ENCODE measurements at regions not wholly inside any gene's neighbourhood (a gene's known extent, or its start where the extent isn't known, plus 50 kb on each side); places are given as distances from the start of the nearest gene placed in this dataset.

- no peak for TF ChIP-seq CTCF (IDR thresholded peaks at IDR 0.05)
- TF ChIP-seq EP300 (IDR thresholded peaks at IDR 0.05), result no peak
- no peak for TF ChIP-seq POLR2A (IDR thresholded peaks at IDR 0.05)
- no peak for TF ChIP-seq POLR2AphosphoS5 (IDR thresholded peaks at IDR 0.05)
These were observed 123.1 kb downstream of the ASB1 start for GRCh38 chr2:238549866-238550265.

Data from gastroesophageal sphincter (tissue), 3 donors.